HG03521 (cell line): ENCODE measurements at regions not wholly inside any gene's neighbourhood (a gene's known extent, or its start where the extent isn't known, plus 50 kb on each side); places are given as distances from the start of the nearest gene placed in this dataset.
"Not testable (repeated sequence)": the region's sequence is repeated elsewhere in the genome, so short reads cannot be mapped to it uniquely, and the experiment has no call there.

ENCODE experiments used
- ATAC-seq: cut with Tn5 transposase; IDR thresholded peaks from one replicate; pipeline ENCODE4 v1.9.1; 2021; ENCODE audit warnings: mild to moderate bottlenecking, moderate library complexity; ENCODE audit not compliant: unreplicated experiment

GRCh38 chr4:17436047-17436749, 75.7 kb downstream of the QDPR start:
- not testable (repeated sequence) for ATAC-seq

GRCh38 chr4:17433827-17434226, 78.1 kb downstream of the QDPR start:
- no peak for ATAC-seq

- ATAC-seq: no peak
These were observed 83.9 kb downstream of the QDPR start for GRCh38 chr4:17427991-17428390.

- ATAC-seq: no peak
These were observed 85.7 kb downstream of the QDPR start for GRCh38 chr4:17426222-17426621.

GRCh38 chr4:17418010-17418409, 93.9 kb downstream of the QDPR start:
- no peak for ATAC-seq

- ATAC-seq: no peak
These were observed 97.5 kb downstream of the QDPR start for GRCh38 chr4:17414392-17414791.

GRCh38 chr4:17400686-17401085, 111.2 kb downstream of the QDPR start:
- ATAC-seq: no peak

GRCh38 chr4:17398805-17399204, 113.1 kb downstream of the QDPR start:
- no peak for ATAC-seq

- ATAC-seq: no peak
These were observed 113.9 kb downstream of the QDPR start for GRCh38 chr4:17398035-17398434.

- no peak for ATAC-seq
These were observed 114.3 kb downstream of the QDPR start for GRCh38 chr4:17397611-17398010.

GRCh38 chr4:17385403-17385802, 126.5 kb downstream of the QDPR start:
- ATAC-seq: no peak

- no peak for ATAC-seq
These were observed 131.5 kb downstream of the QDPR start for GRCh38 chr4:17380347-17380746.

GRCh38 chr4:17376205-17376604, 135.7 kb downstream of the QDPR start:
- ATAC-seq: no peak

GRCh38 chr4:17373666-17374065, 138.2 kb downstream of the QDPR start:
- no peak for ATAC-seq

GRCh38 chr4:17370818-17371217, 141.1 kb downstream of the QDPR start:
- ATAC-seq: no peak

GRCh38 chr4:17368408-17368807, 143.5 kb downstream of the QDPR start:
- ATAC-seq: no peak

- no peak for ATAC-seq
These were observed 144.7 kb downstream of the QDPR start for GRCh38 chr4:17367201-17367600.

GRCh38 chr4:17366496-17366895, 145.4 kb downstream of the QDPR start:
- no peak for ATAC-seq

GRCh38 chr4:17362430-17362829, 149.5 kb downstream of the QDPR start:
- no peak for ATAC-seq

- no peak for ATAC-seq
These were observed 153.6 kb downstream of the QDPR start for GRCh38 chr4:17358241-17358640.

GRCh38 chr4:17356926-17357325, 155.0 kb downstream of the QDPR start:
- ATAC-seq: no peak

GRCh38 chr4:17352357-17352756, 159.5 kb downstream of the QDPR start:
- no peak for ATAC-seq

- ATAC-seq: peak; percentile 73
These were observed 164.4 kb downstream of the QDPR start for GRCh38 chr4:17347445-17347844.
